HEK293 (cell line): ENCODE measurements at regions not wholly inside any gene's neighbourhood (a gene's known extent, or its start where the extent isn't known, plus 50 kb on each side); places are given as distances from the start of the nearest gene placed in this dataset.

Experiments
- CTCF ChIA-PET: fragments of 350-600 bp; formaldehyde crosslinking; extraction: SDS; loops from one replicate; lab custom pipeline; 2021; ENCODE audit warnings: antibody characterized with exemption; lab: Yijun Ruan, JAX
- POLR2A ChIA-PET: fragments of 300-600 bp; formaldehyde crosslinking; extraction: SDS; loops from one replicate; lab custom pipeline; 2020; ENCODE audit warnings: antibody characterized with exemption, inconsistent platforms; lab: Yijun Ruan, JAX
- H3K27ac ChIP-seq: fragments of 200-500 bp; sonication (Bioruptor generic); 2 replicates; pipeline ENCODE4 v1.5.1; 2014; ENCODE audit warnings: low read depth, low read length, control low read depth, inconsistent platforms; ENCODE audit errors: extremely low read depth
- H3K36me3 ChIP-seq, 2 experiments: fragments of 200-500 bp in 1 of 2; sonication (Bioruptor generic) in 1 of 2; 1 replicate in 1 of 2; 2 replicates in 1 of 2; pipeline ENCODE4 v1.5.1; 2014 to 2017; ENCODE audit warnings: inconsistent platforms in 2 of 2, low read length in 2 of 2; ENCODE audit not compliant: control insufficient read depth in 2 of 2, insufficient read depth in 1 of 2
- H3K4me1 ChIP-seq: fragments of 200-500 bp; sonication (Bioruptor generic); 2 replicates; pipeline ENCODE4 v1.5.1; 2014; ENCODE audit warnings: mild to moderate bottlenecking, low read length, inconsistent platforms; ENCODE audit not compliant: control insufficient read depth, insufficient read depth
- H3K4me3 ChIP-seq: 2 replicates; pipeline ENCODE4 v1.5.1; 2011; ENCODE audit warnings: low read depth, mild to moderate bottlenecking, control low read depth, low read length, moderate library complexity
- H3K9me3 ChIP-seq: fragments of 200-500 bp; sonication (Bioruptor generic); 2 replicates; pipeline ENCODE4 v1.5.1; 2014; ENCODE audit warnings: low read depth, low read length, inconsistent platforms; ENCODE audit not compliant: control insufficient read depth, insufficient read depth
- EGR2 ChIP-seq: fragments of 450-650 bp; formaldehyde crosslinking; IDR thresholded peaks from 2 replicates; pipeline ENCODE4 v1.5.1; 2016; ENCODE audit warnings: low read depth, missing biosample characterization, missing genetic modification characterization
- HOXA7 ChIP-seq: sonication (generic); formaldehyde crosslinking; IDR thresholded peaks from 2 replicates; pipeline ENCODE4 v1.8.1; 2022; ENCODE audit warnings: missing genetic modification reagents, borderline replicate concordance
- KLF8 ChIP-seq: fragments of 450-650 bp; formaldehyde crosslinking; IDR thresholded peaks from 2 replicates; pipeline ENCODE4 v1.5.1; 2016; ENCODE audit warnings: missing biosample characterization, missing genetic modification characterization
- YY1 ChIP-seq: fragments of 450-650 bp; formaldehyde crosslinking; IDR thresholded peaks from 2 replicates; pipeline ENCODE4 v1.5.1; 2018; ENCODE audit warnings: missing biosample characterization, missing genetic modification characterization
- ZBTB21 ChIP-seq: fragments of 450-650 bp; formaldehyde crosslinking; IDR thresholded peaks from 2 replicates; pipeline ENCODE4 v1.5.1; 2017; ENCODE audit warnings: missing biosample characterization, missing genetic modification characterization
- ZBTB8A ChIP-seq: fragments of 450-650 bp; formaldehyde crosslinking; IDR thresholded peaks from 2 replicates; pipeline ENCODE4 v1.5.1; 2016; ENCODE audit warnings: missing biosample characterization, missing genetic modification characterization
- ZFHX2 ChIP-seq: fragments of 450-650 bp; formaldehyde crosslinking; conservative IDR thresholded peaks from 2 replicates; pipeline ENCODE4 v1.5.1; 2016; ENCODE audit warnings: missing biosample characterization, missing genetic modification characterization
- ZFP3 ChIP-seq: fragments of 450-650 bp; formaldehyde crosslinking; IDR thresholded peaks from 2 replicates; pipeline ENCODE4 v1.5.1; 2016; ENCODE audit warnings: low read depth, missing biosample characterization, missing genetic modification characterization
- ZFP37 ChIP-seq: fragments of 450-650 bp; formaldehyde crosslinking; IDR thresholded peaks from 2 replicates; pipeline ENCODE4 v1.5.1; 2016; ENCODE audit warnings: missing biosample characterization, missing genetic modification characterization
- ZNF132 ChIP-seq: fragments of 450-650 bp; formaldehyde crosslinking; IDR thresholded peaks from 2 replicates; pipeline ENCODE4 v1.5.1; 2017; ENCODE audit warnings: missing biosample characterization, missing genetic modification characterization, borderline replicate concordance
- ZNF248 ChIP-seq: fragments of 450-650 bp; formaldehyde crosslinking; IDR thresholded peaks from 2 replicates; pipeline ENCODE4 v1.5.1; 2017; ENCODE audit warnings: missing biosample characterization, missing genetic modification characterization
- ZNF416 ChIP-seq: fragments of 450-650 bp; formaldehyde crosslinking; IDR thresholded peaks from 2 replicates; pipeline ENCODE4 v1.5.1; 2016; ENCODE audit warnings: missing biosample characterization, missing genetic modification characterization
- ZNF426 ChIP-seq: fragments of 450-650 bp; formaldehyde crosslinking; IDR thresholded peaks from 2 replicates; pipeline ENCODE4 v1.5.1; 2017; ENCODE audit warnings: missing biosample characterization, missing genetic modification characterization, mild to moderate bottlenecking, inconsistent platforms, moderate library complexity
- ZNF521 ChIP-seq: fragments of 450-650 bp; formaldehyde crosslinking; IDR thresholded peaks from 2 replicates; pipeline ENCODE4 v1.5.1; 2017; ENCODE audit warnings: missing biosample characterization, mild to moderate bottlenecking, missing genetic modification characterization
- ZNF549 ChIP-seq: fragments of 450-650 bp; IDR thresholded peaks from 2 replicates; pipeline ENCODE4 v1.5.1; 2018; ENCODE audit warnings: missing biosample characterization, missing genetic modification characterization, mild to moderate bottlenecking, inconsistent platforms, moderate library complexity
- ZNF600 ChIP-seq: fragments of 450-650 bp; formaldehyde crosslinking; IDR thresholded peaks from 2 replicates; pipeline ENCODE4 v1.5.1; 2016; ENCODE audit warnings: missing biosample characterization, missing genetic modification characterization
- ZNF747 ChIP-seq: fragments of 450-650 bp; formaldehyde crosslinking; IDR thresholded peaks from 2 replicates; pipeline ENCODE4 v1.5.1; 2016; ENCODE audit warnings: missing biosample characterization, missing genetic modification characterization
- ZXDB ChIP-seq: fragments of 450-650 bp; formaldehyde crosslinking; IDR thresholded peaks from 2 replicates; pipeline ENCODE4 v1.5.1; 2016; ENCODE audit warnings: missing biosample characterization, missing genetic modification characterization
- TF ChIP-seq, protein P1 (sequence below): fragments of 450-650 bp; formaldehyde crosslinking; IDR thresholded peaks from 2 replicates; pipeline ENCODE4 v1.5.1; 2016; ENCODE audit warnings: missing biosample characterization, missing genetic modification characterization
- TF ChIP-seq, protein P2 (sequence below): fragments of 450-650 bp; formaldehyde crosslinking; IDR thresholded peaks from 2 replicates; pipeline ENCODE4 v1.5.1; 2016; ENCODE audit warnings: missing biosample characterization, missing genetic modification characterization
- TF ChIP-seq, protein P3 (sequence below): fragments of 450-650 bp; formaldehyde crosslinking; IDR thresholded peaks from 2 replicates; pipeline ENCODE4 v1.5.1; 2016; ENCODE audit warnings: missing biosample characterization, missing genetic modification characterization

DNA sequence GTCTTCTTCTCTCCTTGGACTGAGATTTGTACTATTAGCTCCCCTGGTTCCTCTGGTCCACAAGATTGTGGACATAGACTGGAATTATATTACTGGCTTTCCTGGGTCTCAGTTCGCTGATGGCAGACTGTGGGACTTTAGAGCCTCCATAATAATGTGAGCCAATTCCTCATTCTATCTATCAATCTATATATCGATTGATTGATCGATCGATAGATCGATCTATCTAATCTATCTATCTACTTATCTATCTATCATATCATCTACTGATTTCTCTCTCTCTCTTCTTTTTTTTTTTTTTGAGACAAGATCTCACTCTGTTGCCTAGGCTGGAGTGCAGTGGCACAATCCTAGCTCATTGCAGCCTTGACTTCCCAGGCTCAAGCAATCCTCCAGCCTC lies 51.5 kb upstream of the DDR1 start:
- Histone ChIP-seq H3K4me1 (peaks cover 3% of the 10 kb centered on the region; the same call in 1 of the 2 replicates), H3K9me3 (no peaks in the 10 kb centered on the region), H3K4me3 (no peak overlapping the region), H3K27ac (no peak overlapping the region), H3K36me3 (no peaks in the 10 kb centered on the region)
- CTCF ChIA-PET: interaction anchor here (1.7 to 20.6 kb wide), 6 partner anchors 10 to 252 kb away, joined by 4 to 332 read pairs (median 62); partner anchors contain the start of genes DDR1 and VARS2
- TF ChIP-seq KLF8 (tag by site-specific recombination) (no peak), ZFP37 (tag by site-specific recombination) (no peak), HOXA7 (no peak), ZNF132 (no peak), ZNF416 (tag by site-specific recombination) (no peak), ZFHX2 (no peak), ZBTB8A (tag by site-specific recombination) (no peak), ZNF426 (tag by site-specific recombination) (no peak), ZNF521 (no peak), ZFP3 (tag by site-specific recombination) (no peak), ZNF747 (tag by site-specific recombination) (no peak), ZNF549 (tag by site-specific recombination) (no peak), EGR2 (tag by site-specific recombination) (no peak), ZNF248 (tag by site-specific recombination) (no peak), ZXDB (tag by site-specific recombination) (no peak), ZNF600 (no peak)
- TF ChIP-seq, protein P1, sequence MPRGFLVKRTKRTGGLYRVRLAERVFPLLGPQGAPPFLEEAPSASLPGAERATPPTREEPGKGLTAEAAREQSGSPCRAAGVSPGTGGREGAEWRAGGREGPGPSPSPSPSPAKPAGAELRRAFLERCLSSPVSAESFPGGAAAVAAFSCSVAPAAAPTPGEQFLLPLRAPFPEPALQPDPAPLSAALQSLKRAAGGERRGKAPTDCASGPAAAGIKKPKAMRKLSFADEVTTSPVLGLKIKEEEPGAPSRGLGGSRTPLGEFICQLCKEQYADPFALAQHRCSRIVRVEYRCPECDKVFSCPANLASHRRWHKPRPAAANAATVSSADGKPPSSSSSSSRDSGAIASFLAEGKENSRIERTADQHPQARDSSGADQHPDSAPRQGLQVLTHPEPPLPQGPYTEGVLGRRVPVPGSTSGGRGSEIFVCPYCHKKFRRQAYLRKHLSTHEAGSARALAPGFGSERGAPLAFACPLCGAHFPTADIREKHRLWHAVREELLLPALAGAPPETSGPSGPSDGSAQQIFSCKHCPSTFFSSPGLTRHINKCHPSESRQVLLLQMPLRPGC (tag by site-specific recombination): no peak
- TF ChIP-seq, protein P2, sequence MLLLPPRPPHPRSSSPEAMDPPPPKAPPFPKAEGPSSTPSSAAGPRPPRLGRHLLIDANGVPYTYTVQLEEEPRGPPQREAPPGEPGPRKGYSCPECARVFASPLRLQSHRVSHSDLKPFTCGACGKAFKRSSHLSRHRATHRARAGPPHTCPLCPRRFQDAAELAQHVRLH (tag by site-specific recombination): no peak
- POLR2A ChIA-PET: interaction anchor here (0.8 kb wide), 1 partner anchor 151 kb away, joined by 3 read pairs; no protein-coding TSS in a partner anchor

DNA sequence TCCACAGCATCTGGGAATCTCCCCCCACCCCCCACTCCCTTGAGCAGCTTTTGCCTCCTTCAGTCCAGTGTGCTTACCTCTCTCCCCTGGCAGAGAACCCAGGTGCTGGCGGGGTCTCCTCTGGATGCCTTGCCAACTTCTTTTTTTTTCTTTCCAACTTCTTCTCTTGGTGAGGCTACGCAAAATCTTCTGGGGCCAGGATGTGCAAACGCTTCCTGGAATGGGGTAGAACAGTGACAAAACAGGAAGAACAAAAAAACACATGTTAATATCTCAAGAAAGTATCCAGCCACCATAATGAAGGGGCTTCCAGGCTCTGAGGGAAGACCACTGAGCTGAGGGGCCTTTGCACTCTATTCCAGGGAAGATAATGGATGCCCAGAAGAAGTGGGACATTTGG lies 53.9 kb upstream of the DDR1 start:
- Histone ChIP-seq H3K27ac (no peak overlapping the region), H3K4me1 (no peaks in the 10 kb centered on the region)

More for the DNA sequence above, 53.9 kb upstream of the DDR1 start:
- ChIA-PET CTCF (interaction anchor here (0.7 to 20.6 kb wide), 22 partner anchors 8 to 641 kb away, joined by 3 to 332 read pairs (median 8); partner anchors contain the start of genes DDR1, IER3 and VARS2), POLR2A (interaction anchor here (0.7 to 1.1 kb wide), 2 partner anchors 52 to 83 kb away, joined by 3 read pairs; no protein-coding TSS in a partner anchor)
- Histone ChIP-seq H3K9me3 (no peaks in the 10 kb centered on the region), H3K36me3 (no peaks in the 10 kb centered on the region), H3K4me3 (no peak overlapping the region)
- TF ChIP-seq ZBTB21 (tag by site-specific recombination): no peak
- TF ChIP-seq YY1: no peak
- TF ChIP-seq, protein P3, sequence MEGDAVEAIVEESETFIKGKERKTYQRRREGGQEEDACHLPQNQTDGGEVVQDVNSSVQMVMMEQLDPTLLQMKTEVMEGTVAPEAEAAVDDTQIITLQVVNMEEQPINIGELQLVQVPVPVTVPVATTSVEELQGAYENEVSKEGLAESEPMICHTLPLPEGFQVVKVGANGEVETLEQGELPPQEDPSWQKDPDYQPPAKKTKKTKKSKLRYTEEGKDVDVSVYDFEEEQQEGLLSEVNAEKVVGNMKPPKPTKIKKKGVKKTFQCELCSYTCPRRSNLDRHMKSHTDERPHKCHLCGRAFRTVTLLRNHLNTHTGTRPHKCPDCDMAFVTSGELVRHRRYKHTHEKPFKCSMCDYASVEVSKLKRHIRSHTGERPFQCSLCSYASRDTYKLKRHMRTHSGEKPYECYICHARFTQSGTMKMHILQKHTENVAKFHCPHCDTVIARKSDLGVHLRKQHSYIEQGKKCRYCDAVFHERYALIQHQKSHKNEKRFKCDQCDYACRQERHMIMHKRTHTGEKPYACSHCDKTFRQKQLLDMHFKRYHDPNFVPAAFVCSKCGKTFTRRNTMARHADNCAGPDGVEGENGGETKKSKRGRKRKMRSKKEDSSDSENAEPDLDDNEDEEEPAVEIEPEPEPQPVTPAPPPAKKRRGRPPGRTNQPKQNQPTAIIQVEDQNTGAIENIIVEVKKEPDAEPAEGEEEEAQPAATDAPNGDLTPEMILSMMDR (tag by site-specific recombination): no peak
